Keratinocyte (primary cell): ENCODE measurements at regions not wholly inside any gene's neighbourhood (a gene's known extent, or its start where the extent isn't known, plus 50 kb on each side); places are given as distances from the start of the nearest gene placed in this dataset.

Source experiments
- DNase-seq: peaks from one replicate; pipeline ENCODE4 v3.0.0-alpha.2; 2011; ENCODE audit warnings: low read depth, missing footprints, low spot score
- FAIRE-seq: peaks from 2 replicates; lab custom pipeline; 2011; peaks lifted over from hg19 to GRCh38; lab: Jason Lieb, UNC
- H2AFZ ChIP-seq: 2 replicates; pipeline ENCODE4 v1.6.0; 2012; ENCODE audit warnings: low read length, control low read depth, inconsistent platforms; ENCODE audit not compliant: control insufficient read depth
- H3K27ac ChIP-seq: 2 replicates; pipeline ENCODE4 v1.5.1; 2011; ENCODE audit warnings: low read length; ENCODE audit not compliant: control insufficient read depth, insufficient read depth
- H3K27me3 ChIP-seq: 3 replicates; pipeline ENCODE4 v1.6.0; 2011; ENCODE audit warnings: low read length; ENCODE audit not compliant: control insufficient read depth, insufficient read depth; ENCODE audit errors: extremely low read depth
- H3K36me3 ChIP-seq, 2 experiments: 2 replicates in 1 of 2; 3 replicates in 1 of 2; pipeline ENCODE4 v1.5.1; 2011; ENCODE audit warnings: low read length in 2 of 2, mild to moderate bottlenecking in 1 of 2; ENCODE audit not compliant: control insufficient read depth in 2 of 2, insufficient read depth in 2 of 2; ENCODE audit errors: extremely low read depth in 1 of 2
- H3K4me1 ChIP-seq: 3 replicates; pipeline ENCODE4 v1.5.1; 2011; ENCODE audit warnings: low read length; ENCODE audit not compliant: control insufficient read depth, insufficient read depth; ENCODE audit errors: extremely low read depth
- H3K4me2 ChIP-seq: 3 replicates; pipeline ENCODE4 v1.6.0; 2011; ENCODE audit warnings: low read depth, low read length; ENCODE audit not compliant: control insufficient read depth, insufficient read depth; ENCODE audit errors: extremely low read depth
- H3K4me3 ChIP-seq, 3 experiments: fragments of 200-600 bp in 1 of 3; sonication (generic) in 1 of 3; 2 replicates in 2 of 3; 3 replicates in 1 of 3; pipeline ENCODE4 v1.5.1; 2011 to 2016; ENCODE audit warnings: low read length in 3 of 3, mild to moderate bottlenecking in 3 of 3, control low read depth in 2 of 3, inconsistent platforms in 1 of 3, low read depth in 1 of 3, mixed read lengths in 1 of 3, mixed run types in 1 of 3, moderate library complexity in 1 of 3; ENCODE audit not compliant: control insufficient read depth in 2 of 3, insufficient read depth in 2 of 3; ENCODE audit errors: extremely low read depth in 1 of 3
- H3K79me2 ChIP-seq: 2 replicates; pipeline ENCODE4 v1.6.0; 2012; ENCODE audit warnings: low read length; ENCODE audit not compliant: control insufficient read depth, insufficient read depth
- H3K9ac ChIP-seq: 3 replicates; pipeline ENCODE4 v1.6.0; 2011; ENCODE audit warnings: low read length; ENCODE audit not compliant: control insufficient read depth, insufficient read depth; ENCODE audit errors: extremely low read depth
- H3K9me1 ChIP-seq: 3 replicates; pipeline ENCODE4 v1.6.0; 2011; ENCODE audit warnings: low read length; ENCODE audit not compliant: control insufficient read depth, insufficient read depth; ENCODE audit errors: extremely low read depth
- H3K9me3 ChIP-seq: 2 replicates; pipeline ENCODE4 v1.5.1; 2012; ENCODE audit warnings: low read depth, low read length; ENCODE audit not compliant: control insufficient read depth
- H4K20me1 ChIP-seq: 3 replicates; pipeline ENCODE4 v1.6.0; 2011; ENCODE audit warnings: low read length; ENCODE audit not compliant: control insufficient read depth, insufficient read depth; ENCODE audit errors: extremely low read depth
- CTCF ChIP-seq, 3 experiments: IDR thresholded peaks in 1 of 3; conservative IDR thresholded peaks in 1 of 3; optimal IDR thresholded peaks in 1 of 3; 2 replicates in 2 of 3; 3 replicates in 1 of 3; pipeline versions ENCODE3 to v1.5.1; 2011; ENCODE audit warnings: low read length in 3 of 3, mild to moderate bottlenecking in 3 of 3, moderate library complexity in 2 of 3, control low read depth in 1 of 3, inconsistent platforms in 1 of 3; ENCODE audit not compliant: insufficient read depth in 2 of 3; ENCODE audit errors: extremely low read depth in 1 of 3
- EZH2 ChIP-seq: IDR thresholded peaks from one replicate; pipeline ENCODE4 v1.6.1; 2012; ENCODE audit warnings: inconsistent platforms, mild to moderate bottlenecking, low read length, moderate library complexity
- dilution Hi-C: fragments of 300-500 bp; cut with MboI; formaldehyde crosslinking; loops from one replicate; pipeline ENCODE4 v1.7.0; 2020; ENCODE audit warnings: low sequenced_read_pairs; ENCODE audit not compliant: extremely low pct_ligation_motif_present

- Histone ChIP-seq H2AFZ (no peak overlapping the region), H3K27ac (no peak overlapping the region), H3K9ac (no peak overlapping the region), H3K79me2 (no peaks in the 10 kb centered on the region), H3K4me1 (peaks cover 9% of the 10 kb centered on the region), H3K36me3 (no peaks in the 10 kb centered on the region), H3K9me1 (no peaks in the 10 kb centered on the region), H4K20me1 (no peaks in the 10 kb centered on the region), H3K9me3 (peaks cover 4% of the 10 kb centered on the region), H3K4me3 (no peak overlapping the region), H3K4me2 (no peak overlapping the region), H3K27me3 (no peaks in the 10 kb centered on the region)
- FAIRE-seq: no peak
- dilution Hi-C loops: no loop called here
- no peak for TF ChIP-seq CTCF (optimal IDR thresholded peaks at IDR 0.05 in 1 of 3, IDR thresholded peaks at IDR 0.05 in 1 of 3, conservative IDR thresholded peaks at IDR 0.05 in 1 of 3; ENCODE audit: extremely low read depth in 1 of 3, insufficient read depth in 2 of 3, low read length in 3 of 3)
- no peak for TF ChIP-seq EZH2
- DNase-seq: no peak
These were observed 261.6 kb upstream of the ANKRD50 start for GRCh38 chr4:124974152-124974551.

GRCh38 chr4:124973716-124974115 lies 261.2 kb upstream of the ANKRD50 start:
- DNase-seq (no peak), FAIRE-seq (peak; percentile 57)
- H3K79me2 ChIP-seq: no peaks in the 10 kb centered on the region
- H3K4me1 ChIP-seq: peaks cover 9% of the 10 kb centered on the region
- no peaks in the 10 kb centered on the region for H4K20me1 ChIP-seq
- peaks cover 4% of the 10 kb centered on the region for H3K9me3 ChIP-seq
- H3K9me1 ChIP-seq: no peaks in the 10 kb centered on the region
- no peak overlapping the region for H3K4me3 ChIP-seq
- no peak overlapping the region for H3K27ac ChIP-seq
- no peak overlapping the region for H2AFZ ChIP-seq
- H3K4me2 ChIP-seq: no peak overlapping the region
- H3K9ac ChIP-seq: no peak overlapping the region
- TF ChIP-seq EZH2 (no peak), CTCF (optimal IDR thresholded peaks at IDR 0.05 in 1 of 3, IDR thresholded peaks at IDR 0.05 in 1 of 3, conservative IDR thresholded peaks at IDR 0.05 in 1 of 3; ENCODE audit: extremely low read depth in 1 of 3, insufficient read depth in 2 of 3, low read length in 3 of 3) (no peak)
- no peaks in the 10 kb centered on the region for H3K36me3 ChIP-seq
- H3K27me3 ChIP-seq: no peaks in the 10 kb centered on the region
- dilution Hi-C loops: no loop called here
